Activated T-cell treated with anti-CD3 and anti-CD28 coated beads for 4 hours (primary cell): ENCODE measurements at regions not wholly inside any gene's neighbourhood (a gene's known extent, or its start where the extent isn't known, plus 50 kb on each side); places are given as distances from the start of the nearest gene placed in this dataset.

Experiments
- DNase-seq: peaks from one replicate; pipeline ENCODE4 v3.0.0-alpha.2; 2020

DNA sequence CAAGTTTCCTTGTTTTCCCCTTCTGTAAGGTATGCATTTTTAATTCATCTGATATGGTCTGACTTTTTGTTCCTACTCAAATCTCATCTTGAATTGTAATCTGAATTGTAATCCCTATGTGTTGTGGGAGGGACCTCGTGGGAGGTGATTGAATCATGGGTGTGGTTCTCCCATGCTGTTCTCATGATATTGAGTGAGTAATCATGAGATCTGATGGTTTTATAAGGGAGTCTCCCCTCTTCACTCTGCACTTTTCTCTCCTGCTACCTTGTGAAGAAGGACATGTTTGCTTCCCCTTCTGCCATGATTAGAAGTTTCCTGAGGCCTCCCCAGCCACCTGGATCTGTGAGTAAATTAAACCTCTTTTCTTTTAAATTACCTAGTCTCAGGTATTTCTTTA, 476.1 kb downstream of the LPIN1 start:
- no peak for DNase-seq

DNA sequence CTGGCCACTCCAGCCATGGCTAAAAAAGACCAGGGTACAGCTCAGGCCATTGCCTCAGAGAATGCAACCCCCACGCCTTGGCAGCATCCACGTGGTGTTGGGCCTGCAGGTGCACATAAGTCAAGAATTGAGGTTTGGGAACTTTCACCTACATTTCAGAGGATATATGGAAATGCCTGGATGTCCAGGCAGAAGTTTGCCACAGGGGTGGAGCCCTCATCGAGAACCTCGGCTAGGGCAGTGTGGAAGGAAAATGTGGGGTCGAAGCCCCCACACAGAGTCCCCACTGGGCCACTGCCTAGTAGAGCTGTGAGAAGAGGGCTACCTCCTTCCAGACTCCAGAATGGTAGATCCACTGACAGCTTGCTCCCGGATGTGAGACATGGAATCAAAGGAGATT, 477.3 kb downstream of the LPIN1 start:
- no peak for DNase-seq

DNA sequence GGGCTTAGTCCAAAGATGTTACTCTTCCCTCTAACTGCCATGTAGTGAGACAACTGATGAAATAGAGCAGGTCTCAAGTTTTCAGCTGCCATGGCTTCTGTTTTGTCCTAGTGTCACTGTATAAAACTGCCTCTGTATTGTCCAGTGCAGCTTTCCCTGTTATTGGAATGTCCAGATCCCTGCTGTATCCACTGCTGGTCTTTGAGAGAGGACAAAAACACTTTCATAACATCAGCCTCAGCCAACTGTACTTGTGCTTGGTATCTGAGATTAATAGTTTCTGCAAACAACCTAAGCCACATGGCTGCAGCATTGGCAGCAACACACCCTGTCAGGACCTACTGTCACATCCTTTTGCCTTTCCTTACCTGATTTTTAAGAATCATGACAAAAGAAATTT, 480.2 kb downstream of the LPIN1 start:
- no peak for DNase-seq

DNA sequence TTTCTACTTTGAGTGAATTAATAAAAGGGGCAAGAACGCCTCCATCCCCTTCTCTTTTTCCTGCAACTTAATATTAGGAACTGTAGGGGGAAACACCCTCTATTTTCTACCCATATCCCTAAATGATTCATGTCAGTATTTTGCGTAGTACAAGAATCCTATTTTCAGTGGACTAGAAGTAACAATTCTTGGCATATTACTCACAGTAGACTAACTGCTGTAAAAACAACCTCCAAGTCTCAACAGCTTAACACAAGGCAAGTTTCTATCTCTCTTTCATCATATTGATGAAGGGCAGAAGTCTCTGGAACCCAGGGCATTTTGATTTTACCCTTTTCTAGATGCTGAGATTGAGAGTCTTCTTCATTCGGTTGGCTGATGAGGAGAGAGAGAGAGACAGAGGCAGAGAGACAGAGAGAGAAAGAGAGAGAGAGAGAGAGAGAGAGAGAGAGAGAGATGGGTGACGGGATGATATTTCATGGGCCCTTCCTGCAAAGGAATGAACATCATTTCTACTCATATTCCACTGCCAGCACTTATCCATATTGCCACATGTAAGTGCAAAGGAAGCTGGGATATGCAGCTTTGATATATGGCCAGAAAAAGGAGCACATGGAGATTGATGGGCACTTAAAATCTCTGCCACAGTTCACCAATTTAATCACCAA, 481.6 kb downstream of the LPIN1 start:
- DNase-seq = no peak

DNA sequence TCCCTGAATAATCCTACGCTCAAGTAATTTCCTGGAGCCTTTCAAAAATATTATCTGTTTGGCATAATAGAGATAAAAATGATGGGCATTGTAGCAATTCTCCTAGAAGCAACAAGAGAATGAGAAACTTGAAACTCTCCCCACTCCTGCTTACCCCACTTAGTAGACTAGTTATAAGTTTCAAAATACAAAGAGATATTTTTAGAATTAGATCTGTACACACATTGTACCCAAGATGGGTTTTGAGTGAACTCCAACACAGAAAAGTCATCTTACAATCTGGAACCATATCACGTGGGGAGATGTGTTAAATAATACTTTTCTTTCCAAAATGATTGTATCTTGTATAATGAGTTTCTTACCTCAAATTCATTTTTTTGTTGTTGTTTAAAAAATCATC, 484.9 kb downstream of the LPIN1 start:
- no peak for DNase-seq

DNA sequence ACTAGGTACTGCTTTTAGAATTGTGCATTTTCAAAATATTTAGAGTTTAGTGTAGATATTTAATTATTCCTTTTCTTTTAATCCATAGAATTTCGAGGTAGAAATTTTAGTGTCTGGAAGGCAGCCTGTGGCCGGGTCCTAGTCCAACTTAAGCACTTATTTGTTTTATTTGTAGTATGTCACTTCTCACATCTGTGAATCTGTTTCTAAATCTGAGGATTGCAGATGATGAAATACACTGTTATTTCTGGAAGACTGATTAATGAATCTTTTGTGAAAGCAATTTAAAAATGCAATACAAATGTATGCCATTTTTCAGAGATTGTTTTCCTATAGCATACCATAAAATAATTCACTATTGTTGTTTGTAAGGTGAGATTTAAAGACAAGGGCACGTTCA, 483.9 kb upstream of the TRIB2 start:
- DNase-seq = no peak

DNA sequence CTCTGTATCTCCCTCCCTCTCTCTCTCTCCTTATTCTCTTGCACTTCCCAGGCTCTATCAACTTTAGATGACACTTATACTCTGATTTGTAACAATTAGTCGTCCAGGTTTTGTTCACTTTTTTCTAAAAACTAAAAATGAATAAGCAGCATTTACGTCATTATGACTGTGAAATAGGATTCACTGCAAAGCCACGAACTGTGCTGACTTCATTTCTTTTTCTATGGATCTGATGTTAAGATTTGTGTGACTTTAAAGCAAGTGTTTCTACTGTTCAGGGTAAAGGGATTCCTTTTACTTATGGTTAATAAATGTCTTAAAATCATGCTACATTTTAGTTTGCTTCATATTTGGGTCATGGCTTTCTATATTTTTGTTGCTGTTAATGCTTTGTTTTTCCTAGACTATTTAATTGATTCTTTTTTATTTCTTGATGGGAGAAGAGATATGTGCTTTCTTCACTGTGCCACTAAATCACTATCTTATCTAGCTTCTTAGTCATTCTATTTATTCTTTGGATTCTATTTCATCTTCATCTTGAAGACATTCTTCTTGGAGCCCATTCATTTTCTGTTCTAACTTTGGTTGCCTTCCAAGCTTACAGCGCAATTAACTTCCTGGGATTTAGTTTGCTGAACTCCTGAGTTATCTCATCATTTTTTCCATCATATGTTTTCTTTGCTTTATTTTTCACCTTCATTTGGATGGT, 480.4 kb upstream of the TRIB2 start:
- no peak for DNase-seq

DNA sequence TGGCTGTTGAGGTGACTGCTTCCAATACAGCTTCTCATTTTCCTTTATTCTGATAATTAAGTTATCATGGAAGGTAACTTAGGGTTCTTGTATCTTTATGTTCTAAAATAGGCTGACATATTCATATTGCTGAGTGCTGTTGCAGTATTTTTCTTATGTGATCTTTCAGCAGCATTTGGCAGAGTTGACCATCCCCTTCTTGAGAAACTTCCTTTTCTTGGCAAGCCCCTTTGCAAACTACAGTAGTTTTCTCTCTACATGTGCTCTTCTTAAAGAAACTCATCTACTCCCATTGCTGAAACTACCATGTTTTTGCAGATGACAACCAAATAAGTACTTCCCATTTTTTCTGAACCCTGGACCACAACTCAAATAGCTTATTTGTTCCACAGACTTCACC, 476.5 kb upstream of the TRIB2 start:
- DNase-seq = no peak

DNA sequence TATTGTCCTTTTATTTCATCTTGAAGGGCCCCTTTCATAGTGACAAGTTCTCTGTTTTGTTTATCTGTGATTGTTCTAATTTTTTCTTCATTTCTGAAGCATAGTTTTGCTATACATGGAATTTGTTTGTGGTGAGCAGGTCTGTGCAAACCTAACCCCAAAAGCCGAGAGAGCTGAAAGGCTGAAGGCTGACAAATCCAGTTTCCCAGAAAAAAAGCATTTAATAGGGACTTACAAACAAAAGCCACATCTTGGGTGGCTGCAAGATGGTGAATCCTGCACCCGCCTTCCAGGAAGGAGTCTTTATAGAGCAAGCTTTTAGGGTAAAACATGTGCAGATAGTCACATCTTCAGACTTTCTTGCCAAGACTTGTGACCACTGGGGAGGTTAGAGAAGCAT, 473.4 kb upstream of the TRIB2 start:
- DNase-seq = no peak

DNA sequence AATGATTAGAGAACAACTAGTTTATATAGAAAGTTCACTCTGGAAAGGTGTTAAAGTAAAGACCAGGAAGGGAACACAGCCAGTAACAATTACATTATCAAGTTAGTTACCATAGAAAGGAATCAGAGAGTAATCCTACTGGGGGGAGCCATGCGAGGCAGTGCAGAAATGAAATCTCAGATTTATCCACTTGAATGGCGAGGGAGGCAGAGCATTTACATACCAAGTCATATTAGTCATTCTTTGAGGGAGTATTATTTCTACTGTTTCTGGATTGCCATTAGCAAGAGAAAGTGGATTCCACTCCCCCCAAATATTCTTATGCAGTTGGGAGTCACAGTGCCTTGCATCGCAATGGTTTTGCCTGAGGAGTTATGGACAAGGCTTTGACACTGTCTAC, 472.7 kb upstream of the TRIB2 start:
- no peak for DNase-seq

DNA sequence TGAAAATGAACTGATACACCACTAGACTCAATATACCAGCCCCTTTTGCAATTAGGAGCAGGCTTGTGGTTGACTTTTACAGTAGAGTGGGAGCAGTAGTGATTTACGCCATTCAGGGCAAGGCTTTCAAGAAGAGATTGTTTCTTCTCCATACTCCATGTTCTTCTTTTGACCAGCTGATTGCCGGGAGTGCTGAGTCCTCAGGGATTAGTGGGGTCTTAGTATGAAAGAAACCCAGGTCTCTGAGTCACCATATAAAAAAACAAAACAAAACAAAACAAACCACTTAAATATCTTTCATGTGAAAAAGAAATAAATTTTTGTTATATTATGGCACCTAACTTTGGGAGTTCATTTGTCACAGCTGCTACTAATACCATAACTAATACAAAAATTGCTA, 465.6 kb upstream of the TRIB2 start:
- no peak for DNase-seq

DNA sequence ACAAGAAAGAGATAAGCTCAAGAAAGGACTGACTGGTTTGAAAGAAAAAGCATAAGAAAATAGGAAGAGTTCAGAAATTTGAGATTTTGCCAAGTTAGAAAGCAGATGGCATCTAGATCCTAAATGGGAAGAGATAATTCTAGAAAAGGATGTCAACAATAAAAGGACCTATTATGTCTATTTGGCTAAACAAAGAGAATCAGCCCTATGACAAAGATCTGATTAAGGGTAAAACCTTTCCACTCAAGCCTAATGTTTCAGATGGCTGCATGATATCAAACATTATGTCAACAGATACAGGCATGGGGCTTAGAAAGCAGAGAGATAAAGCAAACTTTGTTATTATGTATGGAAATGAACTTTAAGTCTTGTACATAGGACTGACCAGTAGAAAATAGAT, 465.0 kb upstream of the TRIB2 start:
- no peak for DNase-seq

DNA sequence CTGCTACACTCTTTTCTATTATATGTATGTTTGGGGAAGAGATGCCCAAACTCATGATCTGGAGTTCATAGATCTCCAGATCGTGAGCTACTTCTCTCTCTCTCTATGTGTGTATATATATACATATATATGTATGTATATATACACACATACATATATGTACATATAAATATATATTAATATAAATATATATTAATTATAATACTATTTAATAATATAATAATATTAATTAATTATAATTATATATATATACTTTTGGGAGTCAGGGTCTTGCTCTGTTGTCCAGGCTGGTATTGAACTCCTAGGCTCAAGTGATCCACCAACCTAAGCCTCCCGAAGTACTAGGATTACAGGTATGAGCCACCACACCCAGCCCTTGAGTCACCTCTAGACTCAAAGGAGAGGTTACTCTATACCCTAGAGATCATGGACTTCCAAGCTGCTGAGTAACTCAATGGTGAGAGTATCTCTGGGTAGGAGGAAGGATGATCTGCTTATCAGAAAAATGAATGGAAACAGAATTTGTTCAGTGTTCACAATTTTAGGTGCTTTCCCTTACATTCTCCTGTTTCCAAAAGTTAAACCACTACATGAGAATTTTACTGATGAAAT, 463.5 kb upstream of the TRIB2 start:
- DNase-seq = no peak

DNA sequence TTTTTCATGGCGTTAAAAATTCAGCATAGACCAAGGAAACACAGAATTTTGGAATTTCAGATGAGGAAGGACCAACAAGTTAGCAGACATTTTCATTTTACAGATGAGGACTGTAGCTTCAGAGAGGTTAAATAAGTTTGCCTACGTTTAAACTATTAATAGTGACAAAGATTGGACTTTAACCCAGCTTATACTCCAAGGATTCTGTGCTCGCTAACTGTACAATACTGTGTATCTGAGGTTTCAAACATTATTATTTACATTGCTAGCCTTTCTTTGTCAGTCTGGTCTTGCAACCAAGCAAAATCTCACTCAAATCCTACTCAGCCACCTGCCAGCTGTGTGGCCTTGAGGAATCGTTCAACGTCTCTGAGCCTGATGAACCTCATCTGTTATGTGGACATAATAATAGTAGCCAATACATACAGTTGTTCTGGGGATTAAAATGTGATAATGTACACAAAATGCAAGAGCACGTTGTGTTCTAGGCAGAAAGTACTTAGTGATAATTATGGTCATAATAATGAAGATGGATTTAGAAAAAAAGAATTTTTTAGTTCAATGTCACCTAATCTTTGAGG, 462.4 kb upstream of the TRIB2 start:
- DNase-seq = no peak

DNA sequence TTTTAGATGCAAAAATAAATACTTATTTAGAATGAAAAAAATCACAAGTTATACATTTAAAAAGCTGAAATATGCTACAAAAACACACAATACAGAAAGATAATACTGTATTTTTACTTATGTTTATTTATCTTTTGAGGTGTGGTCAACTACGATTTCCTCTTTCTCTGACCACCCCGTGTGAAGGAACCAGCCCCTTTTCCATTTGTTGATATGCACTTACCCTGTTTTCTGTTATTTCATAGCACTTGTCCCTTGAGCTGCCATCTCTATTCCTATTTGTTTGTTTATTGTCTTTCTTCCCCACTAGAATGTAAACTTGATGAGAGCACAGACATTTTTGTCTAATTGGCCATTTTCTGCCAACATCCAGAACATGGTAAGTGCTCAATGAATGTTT, 460.5 kb upstream of the TRIB2 start:
- no peak for DNase-seq

DNA sequence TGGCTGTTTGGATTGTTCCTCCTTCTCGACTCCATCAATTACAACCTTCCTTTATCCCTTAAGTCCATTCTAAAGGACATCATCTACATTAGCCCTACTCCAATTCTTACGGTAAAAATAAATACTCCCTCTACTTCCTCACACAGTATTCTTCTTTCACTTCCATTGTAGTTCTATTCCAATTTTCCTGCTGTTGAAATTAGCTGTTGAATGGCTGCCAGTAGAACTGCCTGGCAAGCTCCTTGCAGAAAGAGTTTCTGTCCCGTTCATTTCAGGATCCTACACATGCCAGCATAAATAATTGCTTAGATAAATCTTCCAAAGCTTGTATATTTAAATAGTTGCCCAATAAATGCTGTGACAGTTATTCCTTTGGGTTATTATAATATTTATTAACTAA, 459.3 kb upstream of the TRIB2 start:
- no peak for DNase-seq

DNA sequence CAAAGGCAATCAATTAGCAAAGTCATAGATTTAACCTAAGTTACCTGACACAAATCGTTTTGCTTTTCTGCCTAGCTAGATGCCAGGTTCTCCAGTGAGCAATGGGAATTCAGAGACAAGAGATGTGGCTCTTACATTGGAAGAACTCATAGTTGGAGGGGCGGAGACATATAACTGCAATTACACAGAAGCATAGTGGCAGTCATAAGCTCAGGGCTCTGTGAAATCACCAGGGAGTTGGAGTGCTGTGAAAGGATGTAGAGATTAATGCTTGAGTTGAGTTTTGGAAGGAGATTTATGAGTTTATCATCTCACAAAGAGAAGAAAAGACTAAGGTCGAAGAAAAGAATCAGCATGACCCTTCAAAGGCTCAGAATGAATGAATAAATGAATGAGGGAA, 457.2 kb upstream of the TRIB2 start:
- DNase-seq = no peak

DNA sequence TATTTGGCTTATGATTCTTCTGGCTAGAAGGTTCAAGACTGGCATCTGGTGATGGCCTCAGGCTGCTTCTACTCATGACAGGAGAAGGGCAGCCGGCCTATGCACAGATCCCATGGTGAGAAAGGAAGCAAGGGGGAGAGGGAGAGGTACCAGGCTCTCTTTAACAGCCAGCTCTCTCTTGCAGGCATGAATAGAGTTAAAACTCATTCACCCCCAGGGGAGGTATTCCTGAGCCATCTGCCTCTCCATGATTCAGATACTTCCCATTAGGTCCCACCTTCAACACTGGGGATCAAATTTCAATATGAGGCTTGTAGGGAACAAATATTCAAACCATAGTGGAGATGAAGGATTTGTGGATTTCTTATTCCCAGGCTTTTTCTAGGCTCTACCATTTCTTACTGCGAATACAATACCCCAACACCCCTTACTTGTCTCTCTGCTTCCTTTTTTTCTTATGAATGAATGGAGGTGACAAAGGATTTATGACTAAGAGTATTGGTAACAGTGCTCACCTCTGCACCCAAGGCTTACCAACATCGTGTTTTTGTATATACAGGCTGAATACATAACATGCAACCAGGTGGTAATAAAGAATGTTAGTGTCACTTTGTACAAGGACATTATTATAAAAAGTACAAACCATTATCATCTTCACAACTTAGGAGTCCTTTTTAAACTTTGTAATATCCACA, 454.6 kb upstream of the TRIB2 start:
- no peak for DNase-seq

DNA sequence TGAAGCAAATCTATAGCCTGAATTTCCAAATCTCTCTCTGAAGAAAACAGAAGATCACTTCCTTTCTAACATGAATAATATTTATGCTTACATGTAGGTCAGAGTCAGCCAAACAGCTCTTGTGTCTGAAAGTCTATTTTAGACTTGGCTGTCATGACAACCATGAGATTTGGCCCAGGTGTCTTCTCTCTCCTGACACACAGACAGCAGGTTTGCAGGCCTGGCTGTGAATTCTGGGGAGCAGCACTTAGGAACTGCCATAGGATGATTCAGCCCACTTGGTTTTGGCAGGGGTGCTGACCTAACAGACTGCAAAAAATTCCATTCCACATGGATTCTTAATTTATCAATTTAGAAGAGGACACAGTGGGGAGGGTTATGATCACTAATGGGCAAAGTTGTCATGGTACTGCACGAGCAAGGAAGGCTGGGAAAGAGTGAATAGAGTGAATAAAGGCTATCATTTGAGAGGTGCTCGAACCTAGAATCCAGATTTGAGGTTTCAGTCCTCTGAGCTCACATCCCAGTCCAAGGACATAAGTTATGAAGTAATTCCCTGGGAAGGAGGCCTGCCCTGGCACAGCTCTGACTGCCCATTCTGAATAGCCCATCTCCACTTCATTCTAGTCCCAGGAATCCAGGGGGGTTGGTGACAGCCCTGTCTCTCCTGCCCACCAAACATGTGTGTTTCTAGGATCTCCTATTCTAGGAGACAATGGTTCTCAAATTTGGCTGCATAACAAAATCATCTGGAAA, 453.9 kb upstream of the TRIB2 start:
- DNase-seq = no peak

DNA sequence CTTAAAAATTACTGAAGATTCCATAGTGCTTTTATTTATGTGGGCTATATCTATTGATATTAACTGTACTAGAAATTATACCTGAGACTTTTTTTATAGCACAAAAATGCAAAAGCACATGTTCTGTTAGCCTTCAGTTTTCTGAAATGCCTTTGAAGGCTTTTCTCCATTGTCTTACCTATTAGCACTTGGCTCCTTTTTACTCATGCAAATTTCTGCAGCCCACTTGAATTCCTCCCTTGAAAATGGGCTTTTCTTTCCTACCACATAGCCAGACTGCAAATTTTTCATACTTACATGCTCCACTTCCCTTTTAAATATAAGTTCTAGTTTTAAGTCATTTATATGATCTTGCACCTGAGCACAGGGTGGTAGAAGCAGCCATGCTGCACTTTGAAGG, 453.0 kb upstream of the TRIB2 start:
- DNase-seq = no peak

DNA sequence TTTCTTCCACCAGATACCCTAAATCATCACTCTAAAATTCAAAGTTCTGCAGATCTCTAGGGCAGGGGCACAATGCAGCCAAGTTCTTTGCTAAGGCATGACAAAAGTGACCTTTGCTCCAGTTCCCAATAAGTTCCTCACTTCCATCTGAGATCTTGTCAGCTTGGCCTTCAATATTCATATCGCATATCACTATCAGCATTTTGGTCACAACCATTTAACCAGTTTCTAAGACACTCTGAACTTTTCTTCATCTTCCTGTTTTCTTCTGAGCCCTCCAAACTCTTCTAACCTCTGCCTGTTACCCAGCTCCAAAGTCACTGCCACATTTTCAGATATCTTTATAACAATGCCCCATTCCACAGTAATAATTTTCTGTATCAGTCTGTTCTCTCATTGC, 452.6 kb upstream of the TRIB2 start:
- no peak for DNase-seq

DNA sequence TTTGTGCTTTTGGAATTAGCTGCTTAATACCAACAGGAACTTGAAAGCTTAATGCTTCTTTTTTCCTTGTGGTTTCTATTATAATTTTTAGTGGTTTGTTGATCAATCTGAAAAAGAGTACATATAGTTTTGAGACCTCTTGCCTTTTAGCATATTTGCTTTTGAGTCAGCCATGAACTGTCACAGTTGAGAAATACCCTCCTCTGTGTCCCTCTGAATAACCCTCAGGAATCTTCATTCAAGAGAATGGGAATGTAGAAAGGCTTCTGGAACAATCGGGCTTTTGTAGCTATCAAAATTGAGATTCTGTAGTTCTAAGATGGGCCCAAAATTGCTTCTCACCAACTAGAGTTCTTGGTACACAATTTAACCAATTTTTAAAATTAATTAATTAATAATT, 451.1 kb upstream of the TRIB2 start:
- no peak for DNase-seq

DNA sequence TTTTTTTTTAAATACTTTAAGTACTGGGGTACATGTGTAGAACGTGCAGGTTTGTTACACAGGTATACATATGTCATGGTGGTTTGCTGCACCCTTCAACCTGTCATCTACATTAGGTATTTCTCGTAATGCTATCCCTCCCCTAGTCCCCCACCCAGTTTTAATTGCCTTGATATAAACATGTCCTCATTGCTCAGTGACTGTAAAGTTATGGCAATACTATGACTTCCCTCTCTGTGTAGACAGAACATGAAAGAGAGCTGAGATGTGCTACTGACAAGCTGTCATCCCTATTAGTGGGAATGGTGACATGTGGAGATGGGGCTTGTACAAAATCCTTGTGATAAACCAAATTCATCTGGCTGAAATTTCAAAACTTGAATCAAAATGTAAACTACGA, 449.7 kb upstream of the TRIB2 start:
- DNase-seq = no peak
